ENCODE measurements at regions not wholly inside any gene's neighbourhood (a gene's known extent, or its start where the extent isn't known, plus 50 kb on each side); places are given as distances from the start of the nearest gene placed in this dataset.

- no peaks in the 10 kb centered on the region for H3K9me3 ChIP-seq
- no peaks in the 10 kb centered on the region for H3K4me1 ChIP-seq
- no peak for TF ChIP-seq CTCF (IDR thresholded peaks at IDR 0.05; ENCODE audit: low read depth, low read length)
- peaks cover 4% of the 10 kb centered on the region for H3K27me3 ChIP-seq
- H3K36me3 ChIP-seq = no peaks in the 10 kb centered on the region
- H3K4me3 ChIP-seq (ENCODE audit: low read depth, low read length) = no peak overlapping the region
- no peak for DNase-seq
These were observed 107.9 kb upstream of the WSCD2 start for GRCh38 chr12:108021141-108021540.

GRCh38 chr12:108021949-108022522, 107.1 kb upstream of the WSCD2 start:
- Histone ChIP-seq H3K9me3 (no peaks in the 10 kb centered on the region), H3K27me3 (peaks cover 8% of the 10 kb centered on the region), H3K36me3 (no peaks in the 10 kb centered on the region), H3K4me1 (no peaks in the 10 kb centered on the region), H3K4me3 (ENCODE audit: low read depth, low read length) (no peak overlapping the region)
- no peak for DNase-seq
- TF ChIP-seq CTCF (IDR thresholded peaks at IDR 0.05; ENCODE audit: low read depth, low read length) = no peak

- H3K4me3 ChIP-seq (ENCODE audit: low read depth, low read length) = no peak overlapping the region
- no peak for DNase-seq
- H3K9me3 ChIP-seq = no peaks in the 10 kb centered on the region
- no peak for TF ChIP-seq CTCF (IDR thresholded peaks at IDR 0.05; ENCODE audit: low read depth, low read length)
- no peaks in the 10 kb centered on the region for H3K4me1 ChIP-seq
- H3K36me3 ChIP-seq = no peaks in the 10 kb centered on the region
- H3K27me3 ChIP-seq = peaks cover 8% of the 10 kb centered on the region
These were observed 99.8 kb upstream of the WSCD2 start for GRCh38 chr12:108029051-108029835.

GRCh38 chr12:108033090-108033489, 96.0 kb upstream of the WSCD2 start:
- no peaks in the 10 kb centered on the region for H3K9me3 ChIP-seq
- TF ChIP-seq CTCF (IDR thresholded peaks at IDR 0.05; ENCODE audit: low read depth, low read length) = no peak
- H3K36me3 ChIP-seq = no peaks in the 10 kb centered on the region
- H3K27me3 ChIP-seq = no peaks in the 10 kb centered on the region
- H3K4me3 ChIP-seq (ENCODE audit: low read depth, low read length) = no peak overlapping the region
- DNase-seq = no peak
- no peaks in the 10 kb centered on the region for H3K4me1 ChIP-seq

GRCh38 chr12:108035372-108035771, 93.7 kb upstream of the WSCD2 start:
- Histone ChIP-seq H3K36me3 (no peaks in the 10 kb centered on the region), H3K4me3 (ENCODE audit: low read depth, low read length) (no peak overlapping the region), H3K4me1 (no peaks in the 10 kb centered on the region), H3K9me3 (no peaks in the 10 kb centered on the region), H3K27me3 (no peaks in the 10 kb centered on the region)
- no peak for DNase-seq
- no peak for TF ChIP-seq CTCF (IDR thresholded peaks at IDR 0.05; ENCODE audit: low read depth, low read length)

GRCh38 chr12:108037960-108038359, 91.1 kb upstream of the WSCD2 start:
- no peaks in the 10 kb centered on the region for H3K4me1 ChIP-seq
- no peak overlapping the region for H3K4me3 ChIP-seq (ENCODE audit: low read depth, low read length)
- TF ChIP-seq CTCF (IDR thresholded peaks at IDR 0.05; ENCODE audit: low read depth, low read length) = no peak
- H3K9me3 ChIP-seq = no peaks in the 10 kb centered on the region
- H3K27me3 ChIP-seq = no peaks in the 10 kb centered on the region
- DNase-seq = no peak
- no peaks in the 10 kb centered on the region for H3K36me3 ChIP-seq

All from BE2C (cell line).